GM12891 (cell line): ENCODE measurements at regions not wholly inside any gene's neighbourhood (a gene's known extent, or its start where the extent isn't known, plus 50 kb on each side); places are given as distances from the start of the nearest gene placed in this dataset.

ENCODE experiments used
- DNase-seq: peaks from one replicate; pipeline ENCODE4 v3.0.0; 2011; ENCODE audit warnings: low spot score; ENCODE audit not compliant: insufficient read length
- FAIRE-seq: peaks from 2 replicates; lab custom pipeline; 2011; peaks lifted over from hg19 to GRCh38; lab: Jason Lieb, UNC
- PAX5 ChIP-seq: IDR thresholded peaks from 2 replicates; pipeline ENCODE4 v1.6.1; 2011; ENCODE audit warnings: low read length, moderate library complexity, mild to moderate bottlenecking; ENCODE audit not compliant: insufficient read depth, severe bottlenecking
- POLR2A ChIP-seq: IDR thresholded peaks from 2 replicates; pipeline ENCODE4 v1.6.1; 2011; ENCODE audit warnings: low read depth, low read length, control low read depth
- POLR2AphosphoS5 ChIP-seq: IDR thresholded peaks from 2 replicates; pipeline ENCODE4 v1.6.1; 2011; ENCODE audit warnings: low read depth, low read length, control low read depth
- POU2F2 ChIP-seq: IDR thresholded peaks from 2 replicates; pipeline ENCODE4 v1.6.1; 2011; ENCODE audit warnings: low read depth, mild to moderate bottlenecking, control low read depth, low read length, moderate library complexity
- SPI1 ChIP-seq: IDR thresholded peaks from 2 replicates; pipeline ENCODE4 v1.6.1; 2011; ENCODE audit warnings: low read depth, low read length, control low read depth
- TAF1 ChIP-seq: IDR thresholded peaks from 2 replicates; pipeline ENCODE4 v1.6.1; 2011; ENCODE audit warnings: low read depth, low read length, control low read depth

GRCh38 chr4:112808001-112808400 is 171.1 kb downstream of the LARP7 start:
- TF ChIP-seq TAF1 (no peak), SPI1 (peak; percentile 39; the same call in 1 of the 2 replicates), POLR2A (no peak), PAX5 (no peak), POLR2AphosphoS5 (no peak)
- DNase-seq: no peak
- FAIRE-seq: peak; percentile 40

GRCh38 chr4:112813790-112814189 is 176.8 kb downstream of the LARP7 start:
- TF ChIP-seq POLR2A: no peak
- TF ChIP-seq POU2F2: 0 out of 2 replicates have a peak, but pooled peaks have one; percentile 28
- DNase-seq (no peak), FAIRE-seq (peak; percentile 90)

GRCh38 chr4:112817933-112818593 is 181.1 kb downstream of the LARP7 start:
- peak; percentile 44 for DNase-seq
- peak; percentile 79 for FAIRE-seq
- no peak for TF ChIP-seq POU2F2
- TF ChIP-seq SPI1: 0 out of 2 replicates have a peak, but pooled peaks have one; percentile 28
- TF ChIP-seq PAX5: peak; percentile 51
- peak; percentile 69 for TF ChIP-seq POLR2AphosphoS5
- peak; percentile 62; the same call in 1 of the 2 replicates for TF ChIP-seq TAF1
- TF ChIP-seq POLR2A: peak; percentile 80

- FAIRE-seq (peak; percentile 81), DNase-seq (no peak)
- no peak for TF ChIP-seq PAX5
- TF ChIP-seq TAF1: no peak
- TF ChIP-seq POLR2AphosphoS5: no peak
- no peak for TF ChIP-seq SPI1
- no peak for TF ChIP-seq POU2F2
- no peak for TF ChIP-seq POLR2A
Measured at GRCh38 chr4:112818594-112818965, 181.6 kb downstream of the LARP7 start.

GRCh38 chr4:112819729-112820128 is 182.8 kb downstream of the LARP7 start:
- TF ChIP-seq TAF1 (no peak), POLR2A (no peak), POU2F2 (no peak), PAX5 (no peak), POLR2AphosphoS5 (no peak), SPI1 (no peak)
- DNase-seq (no peak), FAIRE-seq (no peak)

- TF ChIP-seq SPI1 (no peak), TAF1 (no peak), POLR2A (no peak), PAX5 (no peak), POU2F2 (no peak), POLR2AphosphoS5 (no peak)
- FAIRE-seq: no peak
- DNase-seq: no peak
Measured at GRCh38 chr4:112823156-112823555, 186.2 kb downstream of the LARP7 start.

- DNase-seq: no peak
- no peak for FAIRE-seq
- TF ChIP-seq POLR2AphosphoS5 (no peak), SPI1 (no peak), POU2F2 (no peak), POLR2A (no peak), TAF1 (no peak), PAX5 (no peak)
Measured at GRCh38 chr4:112823606-112824005, 186.7 kb downstream of the LARP7 start.

GRCh38 chr4:112830753-112831386 is 193.9 kb downstream of the LARP7 start:
- DNase-seq (no peak), FAIRE-seq (no peak)
- TF ChIP-seq PAX5 (no peak), POLR2AphosphoS5 (no peak), POU2F2 (no peak), TAF1 (no peak), SPI1 (no peak), POLR2A (no peak)

GRCh38 chr4:112832493-112832892 is 195.6 kb downstream of the LARP7 start:
- DNase-seq (no peak), FAIRE-seq (no peak)
- TF ChIP-seq POLR2A (no peak), PAX5 (no peak), POLR2AphosphoS5 (no peak), TAF1 (no peak), POU2F2 (no peak), SPI1 (no peak)

GRCh38 chr4:112836895-112837294 is 200.0 kb downstream of the LARP7 start:
- DNase-seq (no peak), FAIRE-seq (no peak)

More at GRCh38 chr4:112836895-112837294, 200.0 kb downstream of the LARP7 start:
- TF ChIP-seq POLR2A (no peak), SPI1 (no peak), POU2F2 (no peak), TAF1 (no peak), POLR2AphosphoS5 (no peak), PAX5 (no peak)
